ENCODE measurements at regions not wholly inside any gene's neighbourhood (a gene's known extent, or its start where the extent isn't known, plus 50 kb on each side); places are given as distances from the start of the nearest gene placed in this dataset.

- Histone ChIP-seq H3K36me3 (ENCODE audit: low read depth, missing control alignments) (no peaks in the 10 kb centered on the region), H3K4me1 (no peaks in the 10 kb centered on the region), H3K27ac (no peak overlapping the region), H3K9me3 (no peaks in the 10 kb centered on the region), H3K4me3 (no peak overlapping the region), H3K27me3 (no peaks in the 10 kb centered on the region)
- intact Hi-C loops (cut with DNase I; ENCODE audit: low total_unique reads), result no loop called here
- WGBS, 2 donors, result 71 to 98% methylated on average over 3 of the region's 3 CpGs
- TF ChIP-seq POLR2A (IDR thresholded peaks at IDR 0.05) (no peak), CTCF (IDR thresholded peaks at IDR 0.05) (no peak)
- no peak for DNase-seq
Observed at GRCh38 chr10:28902215-28902614, 224.9 kb downstream of the BAMBI start.

- 78 to 82% methylated on average over 2 of the region's 2 CpGs for WGBS, 2 donors
- Histone ChIP-seq H3K27ac (no peak overlapping the region), H3K4me3 (no peak overlapping the region), H3K4me1 (no peaks in the 10 kb centered on the region), H3K9me3 (no peaks in the 10 kb centered on the region), H3K36me3 (ENCODE audit: low read depth, missing control alignments) (no peaks in the 10 kb centered on the region), H3K27me3 (no peaks in the 10 kb centered on the region)
- TF ChIP-seq POLR2A (IDR thresholded peaks at IDR 0.05) (no peak), CTCF (IDR thresholded peaks at IDR 0.05) (no peak)
- no peak for DNase-seq
- intact Hi-C loops (cut with DNase I; ENCODE audit: low total_unique reads), result no loop called here
Observed at GRCh38 chr10:28903063-28903462, 225.7 kb downstream of the BAMBI start.

DNA sequence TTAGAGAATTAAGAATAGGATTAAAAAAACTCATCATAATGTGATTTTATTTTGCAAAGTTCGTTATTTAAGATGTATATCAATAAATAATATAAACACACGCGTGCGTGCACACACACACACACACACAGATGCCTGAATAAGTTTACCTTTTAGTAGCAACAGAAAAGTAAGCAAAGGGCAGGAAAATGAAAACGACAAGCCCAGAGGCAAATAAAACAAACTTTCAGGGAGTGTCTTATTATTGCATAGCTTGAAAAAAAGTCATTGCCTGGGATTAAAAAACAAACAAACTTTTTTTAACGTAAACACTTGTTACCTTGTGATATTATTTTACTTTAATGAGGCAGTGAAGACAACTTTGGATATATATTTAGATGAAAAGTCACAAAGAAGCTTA lies 226.4 kb downstream of the BAMBI start:
- intact Hi-C loops (cut with DNase I; ENCODE audit: low total_unique reads), result no loop called here
- WGBS, 2 donors, result 86 to 88% methylated on average over 6 of the region's 6 CpGs
- no peaks in the 10 kb centered on the region for H3K4me1 ChIP-seq
- H3K36me3 ChIP-seq (ENCODE audit: low read depth, missing control alignments), result no peaks in the 10 kb centered on the region
- no peaks in the 10 kb centered on the region for H3K27me3 ChIP-seq
- DNase-seq, result no peak
- H3K4me3 ChIP-seq, result no peak overlapping the region
- H3K27ac ChIP-seq, result no peak overlapping the region
- H3K9me3 ChIP-seq, result no peaks in the 10 kb centered on the region
- TF ChIP-seq POLR2A (IDR thresholded peaks at IDR 0.05) (no peak), CTCF (IDR thresholded peaks at IDR 0.05) (no peak)

DNA sequence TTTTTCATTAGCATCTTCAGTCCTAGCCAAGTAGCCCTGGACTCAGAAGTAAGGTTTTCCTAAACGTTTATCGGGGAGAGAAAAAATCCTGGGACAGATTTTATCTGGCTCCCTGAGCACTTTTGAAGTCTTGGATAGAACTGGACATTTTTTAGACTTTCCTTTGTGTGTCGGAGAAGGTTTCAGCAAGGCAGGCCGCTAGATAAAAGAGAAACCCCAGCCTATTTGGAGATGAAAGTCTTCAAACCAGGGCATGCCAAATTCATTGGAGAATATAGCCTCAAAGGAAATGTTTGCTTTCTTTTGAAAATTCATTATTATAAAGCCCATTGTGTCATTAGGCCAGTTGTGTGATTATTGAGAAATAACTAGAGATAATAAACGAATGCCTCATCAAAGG lies 228.1 kb downstream of the BAMBI start:
- no peaks in the 10 kb centered on the region for H3K36me3 ChIP-seq (ENCODE audit: low read depth, missing control alignments)
- WGBS, 2 donors, result 82 to 87% methylated on average over 5 of the region's 5 CpGs

More for the DNA sequence above, 228.1 kb downstream of the BAMBI start:
- no peak overlapping the region for H3K27ac ChIP-seq
- intact Hi-C loops (cut with DNase I; ENCODE audit: low total_unique reads), result no loop called here
- DNase-seq, result no peak
- H3K27me3 ChIP-seq, result no peaks in the 10 kb centered on the region
- TF ChIP-seq CTCF (IDR thresholded peaks at IDR 0.05), result no peak
- TF ChIP-seq POLR2A (IDR thresholded peaks at IDR 0.05), result no peak
- no peaks in the 10 kb centered on the region for H3K4me1 ChIP-seq
- H3K4me3 ChIP-seq, result no peak overlapping the region
- no peaks in the 10 kb centered on the region for H3K9me3 ChIP-seq
